Esophagus muscularis mucosa (tissue), 3 donors: ENCODE measurements at regions not wholly inside any gene's neighbourhood (a gene's known extent, or its start where the extent isn't known, plus 50 kb on each side); places are given as distances from the start of the nearest gene placed in this dataset.

ENCODE experiments used
- POLR2A ChIP-seq: fragments of 450-650 bp; IDR thresholded peaks from one replicate; pipeline ENCODE4 v1.6.1; 2017; ENCODE audit warnings: antibody characterized with exemption, moderate library complexity, mild to moderate bottlenecking, low read depth
- TF ChIP-seq, protein P1 (sequence below), 3 experiments: fragments of 200-600 bp in 2 of 3; fragments of 450-650 bp in 1 of 3; sonication (generic) in 2 of 3; IDR thresholded peaks; one replicate each; pipeline ENCODE4 v1.5.1; 2017 to 2019; ENCODE audit warnings: antibody characterized with exemption in 3 of 3, mild to moderate bottlenecking in 2 of 3, moderate library complexity in 1 of 3

DNA sequence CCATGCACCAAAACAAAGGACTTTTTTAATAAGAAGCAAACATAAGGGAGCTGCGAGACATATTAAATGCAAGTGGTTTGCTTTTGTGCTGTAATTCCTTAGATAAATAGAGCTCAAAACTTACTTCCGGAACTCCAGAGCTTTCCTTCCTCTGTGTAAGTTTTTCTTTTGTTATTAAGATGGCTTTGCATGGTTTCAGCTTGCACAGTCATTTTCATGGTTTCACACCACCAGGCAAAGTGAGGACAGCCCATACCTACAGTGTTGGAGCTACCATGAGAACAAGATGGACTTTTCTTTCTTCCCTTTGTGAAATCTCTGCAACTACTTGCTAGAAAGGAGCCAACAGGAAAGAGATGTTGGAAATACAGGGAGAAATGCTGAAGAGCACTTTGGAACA is 368.0 kb downstream of the SETD4 start:
- TF ChIP-seq, protein P1, sequence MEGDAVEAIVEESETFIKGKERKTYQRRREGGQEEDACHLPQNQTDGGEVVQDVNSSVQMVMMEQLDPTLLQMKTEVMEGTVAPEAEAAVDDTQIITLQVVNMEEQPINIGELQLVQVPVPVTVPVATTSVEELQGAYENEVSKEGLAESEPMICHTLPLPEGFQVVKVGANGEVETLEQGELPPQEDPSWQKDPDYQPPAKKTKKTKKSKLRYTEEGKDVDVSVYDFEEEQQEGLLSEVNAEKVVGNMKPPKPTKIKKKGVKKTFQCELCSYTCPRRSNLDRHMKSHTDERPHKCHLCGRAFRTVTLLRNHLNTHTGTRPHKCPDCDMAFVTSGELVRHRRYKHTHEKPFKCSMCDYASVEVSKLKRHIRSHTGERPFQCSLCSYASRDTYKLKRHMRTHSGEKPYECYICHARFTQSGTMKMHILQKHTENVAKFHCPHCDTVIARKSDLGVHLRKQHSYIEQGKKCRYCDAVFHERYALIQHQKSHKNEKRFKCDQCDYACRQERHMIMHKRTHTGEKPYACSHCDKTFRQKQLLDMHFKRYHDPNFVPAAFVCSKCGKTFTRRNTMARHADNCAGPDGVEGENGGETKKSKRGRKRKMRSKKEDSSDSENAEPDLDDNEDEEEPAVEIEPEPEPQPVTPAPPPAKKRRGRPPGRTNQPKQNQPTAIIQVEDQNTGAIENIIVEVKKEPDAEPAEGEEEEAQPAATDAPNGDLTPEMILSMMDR (IDR thresholded peaks at IDR 0.05): no peak
- TF ChIP-seq POLR2A: no peak
